Kidney glomerular epithelial cell (primary cell): ENCODE measurements at regions not wholly inside any gene's neighbourhood (a gene's known extent, or its start where the extent isn't known, plus 50 kb on each side); places are given as distances from the start of the nearest gene placed in this dataset.
"Not testable (repeated sequence)": the region's sequence is repeated elsewhere in the genome, so short reads cannot be mapped to it uniquely, and the experiment has no call there.

Experiments used
- DNase-seq: peaks from one replicate; lab custom pipeline; 2025; lab: John Stamatoyannopoulos, UW

GRCh38 chr10:120204877-120205276, 252.2 kb upstream of the PLPP4 start:
- DNase-seq: no peak

GRCh38 chr10:120205368-120206018, 251.5 kb upstream of the PLPP4 start:
- DNase-seq: no peak

GRCh38 chr10:120208488-120208887, 248.5 kb upstream of the PLPP4 start:
- DNase-seq: no peak

GRCh38 chr10:120209124-120209762, 247.8 kb upstream of the PLPP4 start:
- no peak for DNase-seq

GRCh38 chr10:120212275-120212674, 244.8 kb upstream of the PLPP4 start:
- DNase-seq: no peak

GRCh38 chr10:120213283-120213682, 243.7 kb upstream of the PLPP4 start:
- DNase-seq: not testable (repeated sequence)

- DNase-seq: no peak
Observed at GRCh38 chr10:120217736-120218135, 239.3 kb upstream of the PLPP4 start.

GRCh38 chr10:120221873-120222485, 235.0 kb upstream of the PLPP4 start:
- peak; percentile 68 for DNase-seq

GRCh38 chr10:120229641-120230040, 227.4 kb upstream of the PLPP4 start:
- DNase-seq: no peak

- not testable (repeated sequence) for DNase-seq
Observed at GRCh38 chr10:120239695-120240094, 217.3 kb upstream of the PLPP4 start.

GRCh38 chr10:120251821-120252442, 205.1 kb upstream of the PLPP4 start:
- no peak for DNase-seq

GRCh38 chr10:120253131-120253530, 203.9 kb upstream of the PLPP4 start:
- no peak for DNase-seq

- no peak for DNase-seq
Observed at GRCh38 chr10:120260456-120260855, 196.6 kb upstream of the PLPP4 start.

- DNase-seq: no peak
Observed at GRCh38 chr10:120262857-120263547, 194.0 kb upstream of the PLPP4 start.

GRCh38 chr10:120266022-120266421, 191.0 kb upstream of the PLPP4 start:
- DNase-seq: no peak

GRCh38 chr10:120270906-120271305, 186.1 kb upstream of the PLPP4 start:
- no peak for DNase-seq

GRCh38 chr10:120271696-120272095, 185.3 kb upstream of the PLPP4 start:
- no peak for DNase-seq

GRCh38 chr10:120272350-120272749, 184.7 kb upstream of the PLPP4 start:
- no peak for DNase-seq

- no peak for DNase-seq
Observed at GRCh38 chr10:120278069-120278468, 179.0 kb upstream of the PLPP4 start.

GRCh38 chr10:120279196-120279595, 177.8 kb upstream of the PLPP4 start:
- no peak for DNase-seq

- DNase-seq: no peak
Observed at GRCh38 chr10:120282421-120282820, 174.6 kb upstream of the PLPP4 start.

- DNase-seq: no peak
Observed at GRCh38 chr10:120282846-120283492, 174.1 kb upstream of the PLPP4 start.
